Upper lobe of left lung (tissue), 4 donors: ENCODE measurements at regions not wholly inside any gene's neighbourhood (a gene's known extent, or its start where the extent isn't known, plus 50 kb on each side); places are given as distances from the start of the nearest gene placed in this dataset.

Experiments
- CTCF ChIP-seq, 6 experiments: fragments of 450-650 bp in 4 of 6; fragments of 200-600 bp in 2 of 6; sonication (generic) in 2 of 6; IDR thresholded peaks; one replicate each; pipeline ENCODE4 v1.5.1; 2016 to 2019; ENCODE audit warnings: antibody characterized with exemption in 6 of 6
- POLR2A ChIP-seq, 4 donors: fragments of 450-650 bp; IDR thresholded peaks; one replicate each; pipeline ENCODE4 v1.5.1; 2016 to 2017; ENCODE audit warnings: antibody characterized with exemption in 4 of 4, mild to moderate bottlenecking in 2 of 4
- POLR2AphosphoS5 ChIP-seq, 2 donors: sonication (generic); formaldehyde crosslinking; IDR thresholded peaks; one replicate each; pipeline ENCODE4 v1.5.1; 2017; ENCODE audit warnings: antibody characterized with exemption in 2 of 2

- TF ChIP-seq CTCF (IDR thresholded peaks at IDR 0.05), result no peak
- TF ChIP-seq POLR2AphosphoS5 (IDR thresholded peaks at IDR 0.05), result no peak
- TF ChIP-seq POLR2A (IDR thresholded peaks at IDR 0.05), result no peak
These were observed 384.9 kb upstream of the ROBO1 start for GRCh38 chr3:80152692-80153091.
